GM18519 (cell line): ENCODE measurements at regions not wholly inside any gene's neighbourhood (a gene's known extent, or its start where the extent isn't known, plus 50 kb on each side); places are given as distances from the start of the nearest gene placed in this dataset.

ENCODE experiments used
- ATAC-seq: cut with Tn5 transposase; IDR thresholded peaks from one replicate; pipeline ENCODE4 v1.9.1; 2021; ENCODE audit warnings: mild to moderate bottlenecking, moderate library complexity; ENCODE audit not compliant: unreplicated experiment, low FRiP score

DNA sequence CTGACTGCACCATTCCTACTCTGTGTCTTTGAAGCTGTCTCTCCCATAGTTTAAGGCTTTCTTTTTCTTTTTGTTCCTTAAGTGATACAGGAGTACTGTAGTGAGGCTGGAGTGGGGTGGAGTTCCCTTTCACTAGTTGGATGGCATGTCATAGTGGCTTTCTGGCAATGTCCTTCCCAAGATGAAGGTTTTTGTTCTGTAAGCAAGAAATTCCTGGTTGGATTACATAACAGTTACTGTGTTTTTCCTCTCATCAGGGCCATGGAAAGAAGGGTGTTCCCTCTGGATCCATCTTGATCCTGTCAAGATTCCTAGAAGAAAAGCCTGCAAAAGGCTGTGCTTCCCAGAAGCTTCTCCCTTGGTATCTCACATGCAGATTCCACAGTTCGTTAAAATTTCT, 84.2 kb downstream of the ACKR3 start:
- ATAC-seq, result no peak

DNA sequence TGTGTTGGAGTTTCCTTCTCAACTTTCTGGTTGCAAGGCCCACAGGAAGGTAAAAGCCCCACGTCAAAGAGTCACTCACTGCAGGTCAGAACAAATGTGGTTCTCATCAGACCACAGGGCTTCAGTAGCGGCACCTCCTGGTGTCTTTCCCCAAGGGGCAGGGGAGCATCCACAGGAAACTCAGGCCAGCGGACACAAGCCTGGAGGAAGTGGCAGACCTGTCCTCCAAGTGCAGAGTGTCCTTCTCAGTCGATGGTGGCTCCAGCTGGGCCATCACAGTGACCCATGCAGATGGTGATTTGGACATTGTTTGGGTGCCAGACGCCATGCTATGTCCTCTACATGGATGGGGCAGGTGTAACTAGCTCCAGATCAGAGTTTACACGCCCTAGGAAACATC, 84.9 kb downstream of the ACKR3 start:
- no peak for ATAC-seq

DNA sequence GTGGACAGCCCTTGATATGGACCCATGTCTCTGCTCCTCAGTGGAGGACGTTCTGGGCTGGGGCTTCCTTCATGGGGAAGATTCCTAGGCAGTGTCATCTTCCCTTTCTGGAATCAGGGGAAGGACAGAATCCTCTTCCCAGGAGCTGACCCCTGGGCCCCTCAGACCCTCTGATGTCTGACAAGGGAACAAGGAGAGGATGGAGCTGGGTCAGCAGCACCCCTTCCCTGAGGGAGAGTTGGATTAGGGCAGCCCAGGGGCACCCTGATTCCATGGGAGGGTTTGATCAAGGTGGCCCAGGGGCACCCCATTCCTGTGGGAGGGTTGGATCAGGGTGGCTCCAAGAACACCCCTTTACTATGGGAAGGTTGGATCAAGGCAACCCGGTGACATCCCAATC, 86.5 kb downstream of the ACKR3 start:
- no peak for ATAC-seq

DNA sequence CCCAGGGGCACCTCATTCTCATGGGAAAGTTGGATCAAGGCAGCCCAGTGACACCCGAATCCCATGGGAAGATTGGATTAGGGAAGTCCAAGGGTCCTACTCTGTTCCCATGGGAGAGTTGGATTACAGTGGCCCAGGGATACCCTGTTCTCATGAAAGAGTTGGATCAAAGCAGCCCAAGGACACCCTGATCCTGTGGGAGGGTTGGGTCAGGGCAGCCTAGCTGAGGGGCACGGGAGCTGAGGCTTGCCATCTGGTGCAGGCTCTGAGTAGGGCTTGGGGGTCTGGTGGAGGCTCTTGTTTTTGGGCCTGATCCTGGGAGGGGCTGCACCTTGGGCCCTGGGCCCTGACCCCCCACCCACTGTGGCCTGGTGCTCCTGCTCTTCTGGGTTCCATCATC, 87.1 kb downstream of the ACKR3 start:
- ATAC-seq, result no peak

DNA sequence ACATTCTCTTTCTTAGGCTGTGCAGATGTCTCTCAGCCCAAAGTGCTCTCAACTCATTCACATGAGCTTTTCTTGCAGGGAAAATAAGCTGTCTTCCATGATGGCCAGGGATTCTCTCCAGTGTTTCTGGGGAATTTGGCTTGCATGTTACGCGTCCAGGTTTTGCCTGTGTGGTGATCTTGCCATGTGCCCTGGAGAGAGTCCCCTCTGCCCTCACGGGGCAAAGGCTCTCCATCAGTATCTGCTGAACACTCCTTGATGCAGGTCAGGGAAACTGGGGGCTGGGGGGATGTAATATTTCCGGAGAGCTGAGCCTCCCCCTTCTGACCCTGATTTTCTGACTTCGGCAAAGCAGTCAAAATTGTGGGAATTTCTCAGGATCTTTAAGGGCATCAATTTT, 87.6 kb downstream of the ACKR3 start:
- ATAC-seq, result no peak

- ATAC-seq, result no peak
Observed at GRCh38 chr2:236657801-236658200, 88.2 kb downstream of the ACKR3 start.

GRCh38 chr2:236658974-236659757, 89.5 kb downstream of the ACKR3 start:
- ATAC-seq, result no peak

GRCh38 chr2:236659758-236660150, 90.1 kb downstream of the ACKR3 start:
- no peak for ATAC-seq

GRCh38 chr2:236661061-236661761, 91.6 kb downstream of the ACKR3 start:
- no peak for ATAC-seq

GRCh38 chr2:236661762-236662110, 92.1 kb downstream of the ACKR3 start:
- no peak for ATAC-seq

DNA sequence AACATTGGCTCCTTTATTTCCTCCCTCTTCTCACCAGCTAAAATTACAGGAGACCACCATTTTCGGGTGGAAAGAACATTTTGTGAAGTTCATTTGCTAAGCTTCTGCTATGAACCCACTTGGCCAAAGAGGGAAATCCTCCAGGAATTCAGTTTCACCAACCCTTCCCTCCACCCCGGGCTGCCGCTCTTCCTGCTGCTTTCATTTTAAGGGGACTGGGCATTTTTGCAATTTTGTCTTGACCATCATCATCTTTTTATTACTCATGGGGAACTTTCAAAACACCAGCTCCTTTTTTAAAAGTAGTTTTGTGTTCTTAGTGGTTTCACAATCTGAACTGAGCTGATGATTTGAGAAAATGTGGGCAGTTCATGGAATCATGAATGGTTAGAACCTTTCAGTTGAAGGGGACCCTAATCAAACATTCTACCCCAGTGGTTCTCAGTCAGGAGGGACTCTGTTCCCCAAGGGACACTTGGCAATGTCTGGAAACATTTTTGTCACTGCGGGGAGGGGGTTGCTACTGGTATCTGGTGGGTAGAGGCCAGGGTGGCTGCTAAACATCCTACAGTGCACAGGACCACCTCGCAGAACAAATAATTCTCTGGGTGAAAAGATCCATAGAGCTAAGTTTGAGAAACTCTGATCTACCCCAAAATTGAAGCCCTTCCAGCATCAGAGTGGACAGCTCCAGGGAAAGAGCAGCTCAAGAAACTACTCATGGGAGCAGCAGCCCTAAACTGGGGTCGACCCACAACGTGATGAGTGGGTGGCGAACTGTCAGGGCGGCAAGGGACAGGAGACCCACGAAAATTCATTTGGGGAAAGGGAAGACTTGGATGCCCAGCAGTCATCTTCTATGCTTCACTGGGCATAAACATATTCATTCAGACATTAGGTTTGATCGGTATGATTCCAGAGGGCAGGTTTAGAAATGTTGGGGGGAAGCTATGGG, 92.9 kb downstream of the ACKR3 start:
- no peak for ATAC-seq

DNA sequence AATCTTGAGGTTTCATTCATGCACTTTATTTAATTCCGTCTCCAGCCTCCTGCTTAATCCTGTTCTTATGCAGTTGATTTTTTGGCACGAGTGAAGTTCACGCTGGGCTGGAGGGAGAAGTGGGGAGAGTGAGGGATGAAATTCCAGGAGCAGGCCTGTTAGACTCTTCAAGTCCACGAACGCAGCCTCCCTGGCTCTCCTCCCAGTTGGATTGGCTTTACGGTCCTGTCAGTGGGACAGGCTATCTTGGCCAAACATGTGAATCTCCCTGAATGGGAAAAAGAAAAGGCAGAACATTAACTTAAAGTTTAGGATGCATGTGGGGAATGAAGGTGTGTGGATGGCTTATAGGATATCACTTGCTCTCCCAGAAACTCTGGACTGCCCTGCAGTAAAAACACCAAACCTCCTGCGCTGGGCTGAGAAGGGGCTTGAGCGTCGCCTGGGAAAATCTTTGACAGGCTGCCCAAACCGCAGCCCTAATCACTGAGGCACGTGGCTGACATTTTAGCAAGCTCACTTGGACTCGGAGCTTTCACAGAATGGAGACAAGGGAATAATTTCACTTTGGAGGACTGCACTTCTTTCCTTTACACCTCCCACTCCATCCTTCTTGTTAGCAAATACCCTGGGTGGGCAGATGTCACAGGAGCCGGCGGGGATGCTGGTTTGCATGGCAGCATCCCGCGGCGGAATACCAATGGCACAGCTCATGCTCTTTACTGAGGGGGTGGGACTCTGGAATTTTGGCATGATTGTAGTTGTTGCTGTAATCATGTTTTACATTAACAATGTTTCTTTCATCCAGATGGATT, 93.9 kb downstream of the ACKR3 start:
- no peak for ATAC-seq

DNA sequence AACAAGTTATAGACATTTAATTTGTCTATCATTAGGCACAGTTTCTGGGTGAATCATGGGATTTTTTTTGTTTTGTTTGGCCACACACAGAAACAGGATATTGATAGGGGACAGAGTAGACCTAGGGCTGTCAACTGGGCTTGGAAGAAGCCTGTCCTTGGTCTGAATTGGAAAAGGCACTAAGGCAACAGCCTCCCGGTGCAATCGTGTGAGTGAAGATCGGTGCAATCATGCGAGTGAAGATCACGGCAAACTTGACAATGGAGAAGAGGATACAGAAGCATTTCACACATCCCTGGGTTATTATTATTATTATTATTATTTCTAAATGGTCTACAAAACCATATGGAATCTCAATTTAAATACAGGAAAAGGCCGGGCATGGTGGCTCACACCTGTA, 94.5 kb downstream of the ACKR3 start:
- ATAC-seq, result no peak

DNA sequence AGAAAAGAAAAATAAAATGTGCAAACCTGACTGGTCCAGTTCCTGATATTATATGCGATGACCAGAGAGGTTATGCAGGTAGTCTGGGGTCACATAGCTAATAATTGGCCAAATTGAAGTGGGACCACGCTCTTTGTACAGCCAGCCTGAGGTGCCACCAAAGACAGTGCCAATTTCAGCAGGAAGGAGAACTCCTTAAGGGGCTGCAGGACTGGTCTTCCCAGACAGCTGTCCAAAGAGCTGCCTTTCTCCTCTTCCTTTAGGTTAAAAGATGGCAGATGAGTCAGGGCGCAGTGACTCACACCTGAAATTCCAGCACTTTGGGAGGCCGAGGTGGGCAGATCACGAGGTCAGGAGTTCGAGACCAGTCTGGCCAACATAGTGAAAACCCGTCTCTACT, 95.5 kb downstream of the ACKR3 start:
- no peak for ATAC-seq

DNA sequence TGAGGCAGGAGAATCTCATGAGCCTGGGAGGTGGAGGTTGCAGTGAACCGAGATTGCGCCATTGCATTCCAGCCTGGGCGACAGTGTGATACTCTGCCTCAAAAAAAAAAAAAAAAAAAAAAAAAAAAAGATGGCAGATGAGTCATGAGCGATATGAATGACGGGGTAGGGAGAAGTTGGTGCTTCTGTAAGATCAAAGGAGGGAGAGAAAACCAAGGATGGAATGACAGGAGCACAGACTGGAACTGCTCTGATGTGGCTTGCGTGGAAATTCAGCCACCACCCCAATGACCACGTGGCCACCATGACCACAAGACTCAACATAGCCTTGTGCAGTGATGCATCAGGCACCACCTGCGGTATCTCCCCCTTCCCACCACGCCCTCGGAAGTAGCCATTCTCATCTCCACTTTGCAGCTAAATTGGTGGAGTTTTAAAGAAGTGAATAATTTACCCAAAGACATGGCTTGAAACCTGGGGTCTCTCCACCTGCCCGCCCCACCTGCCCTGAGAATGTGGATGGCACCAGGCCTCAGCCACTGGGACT, 96.0 kb downstream of the ACKR3 start:
- no peak for ATAC-seq

- no peak for ATAC-seq
Observed at GRCh38 chr2:236666646-236667204, 97.1 kb downstream of the ACKR3 start.

- ATAC-seq, result no peak
Observed at GRCh38 chr2:236667526-236667925, 97.9 kb downstream of the ACKR3 start.

DNA sequence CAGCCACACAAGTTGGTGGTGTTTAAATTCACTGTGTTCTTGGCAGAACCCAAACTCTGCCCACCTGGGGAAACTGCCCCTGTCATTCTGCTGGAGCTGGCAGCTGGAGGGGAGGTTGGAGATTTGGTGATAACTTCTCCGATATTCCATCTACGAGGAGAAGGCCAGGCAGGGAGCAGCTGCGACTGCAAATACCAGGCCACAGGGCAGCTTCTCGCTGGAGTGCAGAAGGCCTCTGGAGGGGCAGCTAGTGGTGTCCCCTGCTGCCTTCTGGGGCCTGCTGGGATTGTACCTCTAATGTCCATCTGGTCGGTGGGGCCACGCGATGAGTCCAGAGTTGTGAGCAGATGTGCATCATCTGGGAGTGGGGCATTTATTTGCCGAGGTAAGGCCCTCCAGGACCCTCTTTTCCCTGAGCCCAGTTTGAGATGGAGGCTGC, 98.9 kb downstream of the ACKR3 start:
- no peak for ATAC-seq

DNA sequence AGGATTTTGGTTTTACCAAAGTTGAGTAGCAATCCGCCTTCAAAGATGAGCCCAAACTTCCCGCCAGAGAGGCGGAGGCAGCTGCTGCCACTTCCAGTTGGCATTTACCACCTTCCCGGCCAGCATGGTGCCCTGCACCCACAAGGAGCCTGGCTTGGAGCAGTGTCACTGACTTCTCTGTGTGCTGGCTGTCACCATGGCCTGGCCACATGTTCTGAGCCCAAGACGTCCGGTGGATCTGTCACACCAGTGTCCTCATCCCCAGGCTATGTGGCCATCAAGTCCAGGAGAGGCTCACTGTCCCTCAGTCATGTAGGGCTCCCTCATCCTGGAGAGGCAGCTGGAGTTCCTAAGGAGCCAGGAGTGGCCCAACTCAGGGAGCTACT, 100.6 kb downstream of the ACKR3 start:
- ATAC-seq, result no peak
